Left lung (tissue), 4 donors: ENCODE measurements at regions not wholly inside any gene's neighbourhood (a gene's known extent, or its start where the extent isn't known, plus 50 kb on each side); places are given as distances from the start of the nearest gene placed in this dataset.

Experiments used
- ATAC-seq: fragments of 200-7000 bp; cut with Tn5 transposase; one replicate; pipeline ENCODE4 v1.9.1; 2020; ENCODE audit warnings: moderate library complexity
- DNase-seq, 4 donors: peaks; one replicate each; pipeline ENCODE4 v3.0.0-alpha.2; 2013 to 2020
- H3K27ac ChIP-seq, 2 donors: fragments of 200-600 bp; sonication (generic) in 1 of 2; one replicate each; pipeline versions ENCODE4 v1.5.0 to v1.8.0; 2020 to 2021
- H3K27me3 ChIP-seq, 2 donors: fragments of 200-600 bp; sonication (generic) in 1 of 2; one replicate each; pipeline versions ENCODE4 v1.5.0 to v1.8.0; 2020 to 2021
- H3K36me3 ChIP-seq, 2 donors: fragments of 200-600 bp; sonication (generic) in 1 of 2; one replicate each; pipeline versions ENCODE4 v1.5.0 to v1.8.0; 2020 to 2021
- H3K4me1 ChIP-seq, 2 donors: fragments of 200-600 bp; one replicate each; pipeline ENCODE4 v1.8.0; 2021
- H3K4me3 ChIP-seq, 2 donors: fragments of 200-600 bp; sonication (generic) in 1 of 2; one replicate each; pipeline versions ENCODE4 v1.5.0 to v1.8.0; 2020 to 2021; ENCODE audit warnings: mild to moderate bottlenecking in 1 of 2
- H3K9me3 ChIP-seq, 2 donors: fragments of 200-600 bp; sonication (generic) in 1 of 2; one replicate each; pipeline versions ENCODE4 v1.5.0 to v1.8.0; 2020 to 2021
- CTCF ChIP-seq, 2 donors: fragments of 200-600 bp; sonication (generic) in 1 of 2; IDR thresholded peaks; one replicate each; pipeline versions ENCODE4 v1.5.0 to v1.8.0; 2021; ENCODE audit warnings: antibody characterized with exemption in 2 of 2
- intact Hi-C, 2 donors: fragments of 100-400 bp; cut with DNase I; formaldehyde crosslinking; loops; one replicate each; pipeline versions ENCODE4 v1.11.2 to v1.14.2; 2022
- donor health status: DM: no; HTN: yes; CAD: no.
- donor health status: DM: no; HTN: no; CAD: no.

GRCh38 chr7:51482976-51483375 is 166.4 kb upstream of the COBL start:
- no peaks in the 10 kb centered on the region for H3K27me3 ChIP-seq
- DNase-seq (no peak), ATAC-seq (no peak)
- H3K4me3 ChIP-seq, result no peak overlapping the region
- H3K27ac ChIP-seq, result no peak overlapping the region
- H3K4me1 ChIP-seq, result no peaks in the 10 kb centered on the region
- H3K9me3 ChIP-seq, result peaks cover 0 to under 1% of the 10 kb centered on the region in 2 donors
- intact Hi-C loops, result no loop called here
- H3K36me3 ChIP-seq, result no peaks in the 10 kb centered on the region
- TF ChIP-seq CTCF (IDR thresholded peaks at IDR 0.05), result no peak

- no peak for TF ChIP-seq CTCF (IDR thresholded peaks at IDR 0.05)
- intact Hi-C loops, result no loop called here
- Histone ChIP-seq H3K4me3 (no peak overlapping the region), H3K27ac (no peak overlapping the region), H3K27me3 (no peaks in the 10 kb centered on the region), H3K9me3 (peaks cover 0 to 3% of the 10 kb centered on the region in 2 donors), H3K4me1 (no peaks in the 10 kb centered on the region), H3K36me3 (no peaks in the 10 kb centered on the region)
- ATAC-seq (no peak), DNase-seq (no peak)
Observed at GRCh38 chr7:51481421-51481820, 164.8 kb upstream of the COBL start.

- Histone ChIP-seq H3K4me1 (no peaks in the 10 kb centered on the region), H3K9me3 (peaks cover 0 to 3% of the 10 kb centered on the region in 2 donors), H3K4me3 (no peak overlapping the region), H3K27ac (no peak overlapping the region), H3K36me3 (no peaks in the 10 kb centered on the region), H3K27me3 (peaks cover 0 to 8% of the 10 kb centered on the region in 2 donors)
- ATAC-seq, result no peak
- DNase-seq, result no peak
- intact Hi-C loops, result no loop called here
- TF ChIP-seq CTCF (IDR thresholded peaks at IDR 0.05), result no peak
Observed at GRCh38 chr7:51477819-51478218, 161.2 kb upstream of the COBL start.

- intact Hi-C loops, result no loop called here
- TF ChIP-seq CTCF (IDR thresholded peaks at IDR 0.05), result no peak
- no peak for DNase-seq
- H3K36me3 ChIP-seq, result no peaks in the 10 kb centered on the region
- no peaks in the 10 kb centered on the region for H3K4me1 ChIP-seq
- H3K4me3 ChIP-seq, result no peak overlapping the region
- no peak overlapping the region for H3K27ac ChIP-seq
- ATAC-seq, result no peak
- H3K9me3 ChIP-seq, result peaks cover 0 to 3% of the 10 kb centered on the region in 2 donors
- peaks cover 0 to 13% of the 10 kb centered on the region in 2 donors for H3K27me3 ChIP-seq
Observed at GRCh38 chr7:51477323-51477722, 160.7 kb upstream of the COBL start.

GRCh38 chr7:51476026-51476425 is 159.4 kb upstream of the COBL start:
- no peak for TF ChIP-seq CTCF (IDR thresholded peaks at IDR 0.05)
- ATAC-seq (no peak), DNase-seq (no peak)
- H3K27ac ChIP-seq, result no peak overlapping the region
- H3K4me1 ChIP-seq, result no peaks in the 10 kb centered on the region
- peaks cover 0 to 3% of the 10 kb centered on the region in 2 donors for H3K9me3 ChIP-seq
- H3K27me3 ChIP-seq, result peaks cover 0 to 26% of the 10 kb centered on the region in 2 donors
- intact Hi-C loops, result no loop called here
- H3K36me3 ChIP-seq, result no peaks in the 10 kb centered on the region
- H3K4me3 ChIP-seq, result no peak overlapping the region
